PC-3 (cell line): ENCODE measurements at regions not wholly inside any gene's neighbourhood (a gene's known extent, or its start where the extent isn't known, plus 50 kb on each side); places are given as distances from the start of the nearest gene placed in this dataset.
"Not testable (repeated sequence)": the region's sequence is repeated elsewhere in the genome, so short reads cannot be mapped to it uniquely, and the experiment has no call there.

Experiments used
- ATAC-seq: fragments of 200-7000 bp; cut with Tn5 transposase; 2 replicates; pipeline ENCODE4 v1.9.1; 2020; ENCODE audit warnings: mild to moderate bottlenecking, moderate library complexity
- BruUV-seq: library from RNA; stranded (reverse); fragments of 400-500 nt; replicated peaks from 2 replicates; lab custom pipeline; 2021; lab: Mats Ljungman, UMichigan
- CTCF ChIA-PET: fragments of 300-600 bp; sonication (Branson Sonifier 250); formaldehyde crosslinking; loops from one replicate; lab custom pipeline; 2022; ENCODE audit warnings: antibody characterized with exemption; lab: Charles Lee
- POLR2A ChIA-PET: fragments of 300-600 bp; sonication (Branson Sonifier 250); formaldehyde crosslinking; loops from one replicate; lab custom pipeline; 2022; ENCODE audit warnings: antibody characterized with exemption; ENCODE audit not compliant: unreplicated experiment; lab: Charles Lee
- DNase-seq: peaks from one replicate; pipeline ENCODE4 v3.0.0-alpha.2; 2015
- H2AFZ ChIP-seq: fragments of 300-600 bp; sonication (generic); 2 replicates; pipeline ENCODE4 v1.6.0; 2016; ENCODE audit warnings: antibody characterized with exemption, low read length
- H3F3A ChIP-seq: fragments of 300-600 bp; sonication (generic); one replicate; pipeline ENCODE4 v1.6.0; 2017; ENCODE audit warnings: antibody characterized with exemption, low read length, control low read depth, mild to moderate bottlenecking; ENCODE audit not compliant: unreplicated experiment
- H3K27ac ChIP-seq: fragments of 300-600 bp; sonication (generic); 2 replicates; pipeline ENCODE4 v1.5.1; 2016; ENCODE audit warnings: mild to moderate bottlenecking, low read length
- H3K27me3 ChIP-seq: fragments of 300-600 bp; sonication (generic); 2 replicates; pipeline ENCODE4 v1.6.1; 2016; ENCODE audit warnings: low read length, mixed read lengths
- H3K36me3 ChIP-seq: fragments of 300-600 bp; sonication (generic); 2 replicates; pipeline ENCODE4 v1.6.1; 2016; ENCODE audit warnings: low read depth, mixed run types, low read length, mixed read lengths
- H3K4me1 ChIP-seq: fragments of 300-600 bp; sonication (generic); 2 replicates; pipeline ENCODE4 v1.5.1; 2016; ENCODE audit warnings: low read length; ENCODE audit not compliant: insufficient read depth
- H3K4me2 ChIP-seq: fragments of 300-600 bp; sonication (generic); 2 replicates; pipeline ENCODE4 v1.6.0; 2016; ENCODE audit warnings: low read length
- H3K4me3 ChIP-seq: fragments of 300-600 bp; sonication (generic); 2 replicates; pipeline ENCODE4 v1.5.1; 2016; ENCODE audit warnings: mild to moderate bottlenecking, low read length, mixed read lengths
- H3K79me2 ChIP-seq: fragments of 300-600 bp; sonication (generic); 2 replicates; pipeline ENCODE4 v1.6.1; 2017; ENCODE audit warnings: low read length, mixed read lengths
- H3K9ac ChIP-seq: fragments of 300-600 bp; sonication (generic); 2 replicates; pipeline ENCODE4 v1.6.0; 2016; ENCODE audit warnings: mild to moderate bottlenecking, low read length
- H3K9me2 ChIP-seq: fragments of 300-600 bp; sonication (generic); replicated peaks from 2 replicates; pipeline ENCODE4 v1.6.1; 2016; ENCODE audit warnings: mixed run types, low read length, mixed read lengths
- H3K9me3 ChIP-seq: fragments of 300-600 bp; sonication (generic); 2 replicates; pipeline ENCODE4 v1.6.1; 2016; ENCODE audit warnings: low read length, mixed read lengths
- H4K20me1 ChIP-seq: fragments of 300-600 bp; sonication (generic); 2 replicates; pipeline ENCODE4 v1.6.1; 2016; ENCODE audit warnings: low read length, mixed read lengths
- CTCF ChIP-seq: fragments of 300-600 bp; sonication (generic); conservative IDR thresholded peaks from 2 replicates; pipeline ENCODE4 v1.5.1; 2017; ENCODE audit warnings: antibody characterized with exemption, low read depth, mild to moderate bottlenecking, low read length
- EZH2 ChIP-seq: fragments of 300-600 bp; sonication (generic); IDR thresholded peaks from one replicate; pipeline ENCODE4 v1.6.1; 2017; ENCODE audit warnings: antibody characterized with exemption, mild to moderate bottlenecking, low read length; ENCODE audit not compliant: unreplicated experiment
- EZH2phosphoT487 ChIP-seq: fragments of 300-600 bp; sonication (generic); IDR thresholded peaks from 2 replicates; pipeline ENCODE4 v1.6.1; 2018; ENCODE audit warnings: mild to moderate bottlenecking, antibody characterized with exemption, low read length, borderline replicate concordance
- intact Hi-C: fragments of 100-400 bp; cut with micrococcal nuclease; formaldehyde crosslinking; loops from 2 replicates; pipeline ENCODE4 v1.9.0; 2023

DNA sequence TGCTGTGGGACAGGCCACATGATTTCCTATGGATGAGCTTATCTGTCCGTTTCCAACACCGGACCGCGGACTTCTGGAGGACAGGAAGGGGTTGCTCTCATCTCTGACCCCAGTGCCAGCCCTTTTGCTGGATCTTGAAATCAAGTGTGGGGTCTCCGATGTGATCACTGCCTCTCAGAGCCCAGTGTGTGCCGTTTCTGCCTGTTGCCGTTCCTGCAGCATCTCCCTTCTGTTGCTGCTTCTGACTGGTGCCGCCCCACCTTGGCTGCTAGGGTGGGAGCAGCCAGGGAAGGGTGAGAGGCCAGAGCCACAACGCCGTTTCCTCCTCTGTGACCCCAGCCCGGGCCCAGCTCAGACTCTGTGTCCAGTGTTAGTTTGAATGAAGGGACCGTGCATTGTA lies 67.3 kb upstream of the WNT4 start:
- no peak overlapping the region for H3K9ac ChIP-seq
- H3K79me2 ChIP-seq: no peaks in the 10 kb centered on the region
- BruUV-seq: no TSS peak
- H3K27ac ChIP-seq: no peak overlapping the region
- no peak overlapping the region for H3K4me3 ChIP-seq
- CTCF ChIA-PET: no interaction called here
- peaks cover 9% of the 10 kb centered on the region; the same call in 1 of the 2 replicates for H3K27me3 ChIP-seq
- H3F3A ChIP-seq: no peaks in the 10 kb centered on the region
- H3K9me2 ChIP-seq: no peaks in the 10 kb centered on the region
- DNase-seq (no peak), ATAC-seq (no peak)
- no peak overlapping the region for H3K4me2 ChIP-seq
- no peak overlapping the region for H2AFZ ChIP-seq
- no peaks in the 10 kb centered on the region for H4K20me1 ChIP-seq
- POLR2A ChIA-PET: no interaction called here
- intact Hi-C loops: no loop called here
- no peaks in the 10 kb centered on the region for H3K9me3 ChIP-seq
- TF ChIP-seq EZH2 (no peak), EZH2phosphoT487 (no peak), CTCF (no peak)
- peaks cover 3% of the 10 kb centered on the region; the same call in 1 of the 2 replicates for H3K4me1 ChIP-seq
- H3K36me3 ChIP-seq: no peaks in the 10 kb centered on the region

DNA sequence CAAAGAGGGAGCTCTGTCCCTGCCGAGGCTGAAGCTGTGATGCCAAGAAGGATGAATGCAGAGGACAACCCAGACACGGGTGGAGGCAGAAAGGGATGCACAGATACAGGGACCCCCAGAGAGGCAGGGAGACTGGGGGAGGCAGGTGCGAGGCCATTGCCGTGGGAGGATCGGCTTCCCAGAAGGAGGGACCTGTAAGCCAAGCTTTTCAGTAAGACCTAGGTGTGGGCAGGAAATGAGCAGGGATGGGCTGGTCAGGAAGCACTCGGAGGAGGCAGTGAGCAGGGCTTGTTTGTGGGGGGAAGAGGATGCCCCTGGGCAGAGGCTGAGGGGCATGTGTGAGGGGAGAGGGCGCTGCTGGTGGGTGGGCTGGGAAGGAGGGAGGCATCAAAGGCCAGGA lies 67.7 kb upstream of the WNT4 start:
- Histone ChIP-seq H3K36me3 (no peaks in the 10 kb centered on the region), H3F3A (no peaks in the 10 kb centered on the region), H3K9ac (no peak overlapping the region), H3K27me3 (peaks cover 8% of the 10 kb centered on the region; the same call in 1 of the 2 replicates), H3K4me1 (peaks cover 3% of the 10 kb centered on the region; the same call in 1 of the 2 replicates), H3K9me2 (no peaks in the 10 kb centered on the region), H2AFZ (no peak overlapping the region), H3K4me2 (no peak overlapping the region), H4K20me1 (no peaks in the 10 kb centered on the region), H3K4me3 (no peak overlapping the region), H3K27ac (no peak overlapping the region), H3K79me2 (no peaks in the 10 kb centered on the region), H3K9me3 (no peaks in the 10 kb centered on the region)
- CTCF ChIA-PET: no interaction called here
- no peak for TF ChIP-seq CTCF
- TF ChIP-seq EZH2phosphoT487: no peak
- TF ChIP-seq EZH2: no peak
- intact Hi-C loops: no loop called here
- BruUV-seq: no TSS peak
- ATAC-seq: peak; percentile 38; the same call in 1 of the 2 replicates
- POLR2A ChIA-PET: no interaction called here
- DNase-seq: no peak

GRCh38 chr1:22211459-22211858 lies 68.6 kb upstream of the WNT4 start:
- H3K9me2 ChIP-seq, H3K9ac ChIP-seq, intact Hi-C loops, H3K27ac ChIP-seq, H3K4me1 ChIP-seq, H3K36me3 ChIP-seq, POLR2A ChIA-PET, H2AFZ ChIP-seq, H3K4me3 ChIP-seq, H3K9me3 ChIP-seq, ATAC-seq, BruUV-seq, DNase-seq, H3F3A ChIP-seq, H4K20me1 ChIP-seq, H3K79me2 ChIP-seq, H3K4me2 ChIP-seq, CTCF ChIA-PET, H3K27me3 ChIP-seq: not testable (repeated sequence)
